Mesendoderm (in vitro differentiated cells): ENCODE measurements at regions not wholly inside any gene's neighbourhood (a gene's known extent, or its start where the extent isn't known, plus 50 kb on each side); places are given as distances from the start of the nearest gene placed in this dataset.

Experiments
- DNase-seq: peaks from one replicate; pipeline ENCODE4 v3.0.0; 2013
- H2AK5ac ChIP-seq: 2 replicates; pipeline ENCODE4 v1.6.1; 2013; ENCODE audit warnings: low read length, inconsistent platforms
- H2BK120ac ChIP-seq: 2 replicates; pipeline ENCODE4 v1.6.1; 2013; ENCODE audit warnings: low read depth, mild to moderate bottlenecking, low read length, moderate library complexity, mixed read lengths
- H2BK15ac ChIP-seq: replicated peaks from 2 replicates; pipeline ENCODE4 v1.6.1; 2013; ENCODE audit warnings: low read depth, mild to moderate bottlenecking, moderate library complexity
- H2BK5ac ChIP-seq: 2 replicates; pipeline ENCODE4 v1.6.1; 2013; ENCODE audit warnings: low read length, inconsistent platforms
- H3K18ac ChIP-seq: 2 replicates; pipeline ENCODE4 v1.6.1; 2013; ENCODE audit warnings: mild to moderate bottlenecking, low read length, mixed read lengths
- H3K23ac ChIP-seq: one replicate; pipeline ENCODE4 v1.6.1; 2013; ENCODE audit warnings: low read length
- H3K27ac ChIP-seq: 2 replicates; pipeline ENCODE4 v1.5.1; 2013; ENCODE audit warnings: low read depth, mild to moderate bottlenecking, inconsistent platforms, low read length, moderate library complexity
- H3K27me3 ChIP-seq: 2 replicates; pipeline ENCODE4 v1.6.1; 2013; ENCODE audit warnings: low read length, control low read depth, mild to moderate bottlenecking, inconsistent platforms; ENCODE audit not compliant: insufficient read depth, poor library complexity
- H3K36me3 ChIP-seq: 2 replicates; pipeline ENCODE4 v1.6.1; 2013; ENCODE audit warnings: low read length, inconsistent platforms; ENCODE audit not compliant: control insufficient read depth, insufficient read depth
- H3K4ac ChIP-seq: one replicate; pipeline ENCODE4 v1.6.1; 2013; ENCODE audit warnings: low read depth, mild to moderate bottlenecking, low read length, moderate library complexity
- H3K4me1 ChIP-seq: 2 replicates; pipeline ENCODE4 v1.6.1; 2013; ENCODE audit warnings: low read depth, low read length, inconsistent platforms; ENCODE audit not compliant: control insufficient read depth
- H3K4me2 ChIP-seq: 2 replicates; pipeline ENCODE4 v1.6.1; 2013; ENCODE audit warnings: low read length
- H3K4me3 ChIP-seq: 2 replicates; pipeline ENCODE4 v1.5.1; 2013; ENCODE audit warnings: mild to moderate bottlenecking, low read length
- H3K56ac ChIP-seq: one replicate; pipeline ENCODE4 v1.6.1; 2013; ENCODE audit warnings: low read length
- H3K79me1 ChIP-seq: 2 replicates; pipeline ENCODE4 v1.6.1; 2013; ENCODE audit warnings: low read length, inconsistent platforms
- H3K79me2 ChIP-seq: 2 replicates; pipeline ENCODE4 v1.6.1; 2013; ENCODE audit warnings: mild to moderate bottlenecking, low read length; ENCODE audit not compliant: control insufficient read depth, insufficient read depth
- H3K9ac ChIP-seq: 2 replicates; pipeline ENCODE4 v1.6.1; 2013; ENCODE audit warnings: low read length, inconsistent platforms
- H4K5ac ChIP-seq: one replicate; pipeline ENCODE4 v1.6.1; 2013; ENCODE audit warnings: low read length
- H4K8ac ChIP-seq: one replicate; pipeline ENCODE4 v1.6.1; 2013; ENCODE audit warnings: low read depth, mild to moderate bottlenecking, control low read depth, low read length, moderate library complexity
- WGBS: extraction: QIAGEN DNeasy Blood & Tissue Kit; methylation state at CpG from one replicate; pipeline ENCODE4 v1.1.7; 2013; ENCODE audit warnings: low lambda C conversion rate, missing lambda C conversion rate; ENCODE audit not compliant: insufficient coverage; ENCODE audit errors: extremely low coverage; 5-methylcytosine and 5-hydroxymethylcytosine counted together

GRCh38 chr4:85084371-85085094 is 118.0 kb upstream of the WDFY3 start:
- H2AK5ac ChIP-seq, result no peak overlapping the region
- H3K36me3 ChIP-seq, result no peaks in the 10 kb centered on the region
- H2BK120ac ChIP-seq, result no peak overlapping the region
- no peak overlapping the region for H3K9ac ChIP-seq
- DNase-seq, result peak; percentile 73
- WGBS, result no CpG with 5 or more reads among the region's 3 CpGs
- H3K27ac ChIP-seq, result no peak overlapping the region
- H3K4me3 ChIP-seq, result no peak overlapping the region
- no peaks in the 10 kb centered on the region for H3K79me1 ChIP-seq
- H2BK15ac ChIP-seq, result no peak overlapping the region
- H3K4ac ChIP-seq, result no peak overlapping the region
- no peaks in the 10 kb centered on the region for H3K27me3 ChIP-seq
- no peaks in the 10 kb centered on the region for H3K4me1 ChIP-seq
- no peak overlapping the region for H3K18ac ChIP-seq
- H3K4me2 ChIP-seq, result no peak overlapping the region
- no peak overlapping the region for H3K23ac ChIP-seq
- no peak overlapping the region for H4K5ac ChIP-seq
- no peaks in the 10 kb centered on the region for H3K79me2 ChIP-seq
- H2BK5ac ChIP-seq, result no peak overlapping the region
- H4K8ac ChIP-seq, result no peak overlapping the region
- H3K56ac ChIP-seq, result no peak overlapping the region

- H2BK120ac ChIP-seq, result no peak overlapping the region
- H3K23ac ChIP-seq, result no peak overlapping the region
- no peak overlapping the region for H3K4ac ChIP-seq
- H3K27me3 ChIP-seq, result no peaks in the 10 kb centered on the region
- H3K4me3 ChIP-seq, result no peak overlapping the region
- H2BK5ac ChIP-seq, result no peak overlapping the region
- H3K18ac ChIP-seq, result no peak overlapping the region
- no peaks in the 10 kb centered on the region for H3K79me2 ChIP-seq
- no peak overlapping the region for H2BK15ac ChIP-seq
- WGBS, result no CpG with 5 or more reads among the region's 2 CpGs
- no peak overlapping the region for H4K5ac ChIP-seq
- H3K9ac ChIP-seq, result no peak overlapping the region
- no peak overlapping the region for H3K27ac ChIP-seq
- H3K4me1 ChIP-seq, result no peaks in the 10 kb centered on the region
- no peak overlapping the region for H3K4me2 ChIP-seq
- no peak overlapping the region for H3K56ac ChIP-seq
- H2AK5ac ChIP-seq, result no peak overlapping the region
- peak; percentile 76 for DNase-seq
- H4K8ac ChIP-seq, result no peak overlapping the region
- H3K36me3 ChIP-seq, result no peaks in the 10 kb centered on the region
- no peaks in the 10 kb centered on the region for H3K79me1 ChIP-seq
Observed at GRCh38 chr4:85086721-85087120, 120.2 kb upstream of the WDFY3 start.

- no peak overlapping the region for H3K4me2 ChIP-seq
- H3K4me3 ChIP-seq, result no peak overlapping the region
- no peaks in the 10 kb centered on the region for H3K79me2 ChIP-seq
- no peak overlapping the region for H3K27ac ChIP-seq
- no peak overlapping the region for H2AK5ac ChIP-seq
- H3K56ac ChIP-seq, result no peak overlapping the region
- no peak overlapping the region for H3K4ac ChIP-seq
- H3K23ac ChIP-seq, result no peak overlapping the region
- H3K36me3 ChIP-seq, result no peaks in the 10 kb centered on the region
- no peak overlapping the region for H2BK5ac ChIP-seq
- H3K9ac ChIP-seq, result no peak overlapping the region
- no peak overlapping the region for H3K18ac ChIP-seq
- H2BK15ac ChIP-seq, result no peak overlapping the region
- no peak overlapping the region for H4K8ac ChIP-seq
- no peaks in the 10 kb centered on the region for H3K79me1 ChIP-seq
- H4K5ac ChIP-seq, result no peak overlapping the region
- no CpG with 5 or more reads among the region's 3 CpGs for WGBS
- DNase-seq, result no peak
- no peak overlapping the region for H2BK120ac ChIP-seq
- no peaks in the 10 kb centered on the region for H3K27me3 ChIP-seq
- H3K4me1 ChIP-seq, result no peaks in the 10 kb centered on the region
Observed at GRCh38 chr4:85092536-85092935, 126.0 kb upstream of the WDFY3 start.

GRCh38 chr4:85092943-85093342 is 126.5 kb upstream of the WDFY3 start:
- Histone ChIP-seq H2BK5ac (no peak overlapping the region), H3K79me2 (no peaks in the 10 kb centered on the region), H4K8ac (no peak overlapping the region), H3K27me3 (no peaks in the 10 kb centered on the region), H3K56ac (no peak overlapping the region), H3K4me1 (no peaks in the 10 kb centered on the region), H3K4ac (no peak overlapping the region), H2AK5ac (no peak overlapping the region), H3K4me2 (no peak overlapping the region), H2BK15ac (no peak overlapping the region), H3K9ac (no peak overlapping the region), H3K18ac (no peak overlapping the region), H3K79me1 (no peaks in the 10 kb centered on the region), H2BK120ac (no peak overlapping the region), H3K36me3 (no peaks in the 10 kb centered on the region), H3K27ac (no peak overlapping the region), H4K5ac (no peak overlapping the region), H3K23ac (no peak overlapping the region), H3K4me3 (no peak overlapping the region)
- DNase-seq, result no peak
- no CpG with 5 or more reads among the region's 1 CpG for WGBS

- Histone ChIP-seq H3K9ac (no peak overlapping the region), H4K8ac (no peak overlapping the region), H2AK5ac (no peak overlapping the region), H3K27ac (no peak overlapping the region), H3K27me3 (no peaks in the 10 kb centered on the region), H3K4ac (no peak overlapping the region), H3K4me1 (no peaks in the 10 kb centered on the region), H3K23ac (no peak overlapping the region), H3K79me1 (no peaks in the 10 kb centered on the region), H2BK5ac (no peak overlapping the region), H2BK120ac (no peak overlapping the region), H3K79me2 (no peaks in the 10 kb centered on the region), H3K56ac (no peak overlapping the region), H3K18ac (no peak overlapping the region), H3K4me3 (no peak overlapping the region), H3K36me3 (no peaks in the 10 kb centered on the region), H3K4me2 (no peak overlapping the region), H2BK15ac (no peak overlapping the region), H4K5ac (no peak overlapping the region)
- WGBS, result no CpG with 5 or more reads among the region's 1 CpG
- no peak for DNase-seq
Observed at GRCh38 chr4:85094735-85095134, 128.2 kb upstream of the WDFY3 start.

- Histone ChIP-seq H3K4me1 (no peaks in the 10 kb centered on the region), H3K56ac (no peak overlapping the region), H4K5ac (no peak overlapping the region), H3K23ac (no peak overlapping the region), H3K27me3 (no peaks in the 10 kb centered on the region), H2BK15ac (no peak overlapping the region), H3K79me1 (no peaks in the 10 kb centered on the region), H3K79me2 (no peaks in the 10 kb centered on the region), H3K9ac (no peak overlapping the region), H3K4me2 (no peak overlapping the region), H2BK120ac (no peak overlapping the region), H3K4ac (no peak overlapping the region), H3K4me3 (no peak overlapping the region), H3K36me3 (no peaks in the 10 kb centered on the region), H3K27ac (no peak overlapping the region), H2BK5ac (no peak overlapping the region), H2AK5ac (no peak overlapping the region), H4K8ac (no peak overlapping the region), H3K18ac (no peak overlapping the region)
- peak; percentile 43 for DNase-seq
- WGBS, result no CpG with 5 or more reads among the region's 1 CpG
Observed at GRCh38 chr4:85102606-85103005, 136.1 kb upstream of the WDFY3 start.
